Thyroid gland (tissue), 4 donors: ENCODE measurements at regions not wholly inside any gene's neighbourhood (a gene's known extent, or its start where the extent isn't known, plus 50 kb on each side); places are given as distances from the start of the nearest gene placed in this dataset.

Experiments
- CTCF ChIP-seq, 6 experiments: fragments of 200-600 bp in 3 of 6; fragments of 450-650 bp in 3 of 6; sonication (generic) in 3 of 6; IDR thresholded peaks; one replicate each; pipeline ENCODE4 v1.5.1; 2016 to 2019; ENCODE audit warnings: antibody characterized with exemption in 6 of 6, mild to moderate bottlenecking in 2 of 6, inconsistent platforms in 1 of 6, moderate library complexity in 1 of 6
- POLR2A ChIP-seq, 2 donors: fragments of 450-650 bp; IDR thresholded peaks; one replicate each; pipeline ENCODE4 v1.6.1; 2017; ENCODE audit warnings: antibody characterized with exemption in 2 of 2, mild to moderate bottlenecking in 2 of 2, moderate library complexity in 1 of 2

DNA sequence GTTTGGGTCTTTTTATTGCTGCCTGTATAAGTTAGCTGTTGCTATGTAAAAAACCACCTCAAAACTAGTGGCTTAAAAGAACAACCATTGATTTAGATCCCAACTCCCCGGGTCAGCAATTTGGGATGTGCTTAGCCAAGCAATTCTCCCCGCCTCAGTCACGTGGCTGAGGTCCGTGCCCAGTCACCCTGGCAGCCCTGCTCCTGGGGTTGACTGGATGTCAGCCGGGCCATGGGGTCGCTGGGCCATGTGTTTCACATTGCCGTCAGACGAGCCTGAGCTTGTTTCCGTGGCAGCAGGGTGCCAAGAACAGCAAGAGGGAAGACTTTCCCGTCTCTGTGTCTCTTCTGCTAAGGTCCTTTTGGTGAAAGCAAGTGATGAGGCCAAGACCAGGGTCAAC lies 345.7 kb upstream of the FAT1 start:
- no peak for TF ChIP-seq CTCF (IDR thresholded peaks at IDR 0.05)
- TF ChIP-seq POLR2A (IDR thresholded peaks at IDR 0.05): no peak
